Sigmoid colon (tissue), 4 donors: ENCODE measurements at regions not wholly inside any gene's neighbourhood (a gene's known extent, or its start where the extent isn't known, plus 50 kb on each side); places are given as distances from the start of the nearest gene placed in this dataset.

Experiments used
- CTCF ChIP-seq, 4 experiments: fragments of 450-650 bp in 3 of 4; fragments of 200-600 bp in 1 of 4; IDR thresholded peaks; one replicate each; pipeline ENCODE4 v1.5.1; 2016 to 2019; ENCODE audit warnings: antibody characterized with exemption in 4 of 4, mild to moderate bottlenecking in 3 of 4, moderate library complexity in 2 of 4
- EP300 ChIP-seq, 4 donors: sonication (generic); formaldehyde crosslinking; IDR thresholded peaks; one replicate each; pipeline ENCODE4 v1.6.1; 2017; ENCODE audit warnings: antibody characterized with exemption in 4 of 4
- POLR2A ChIP-seq, 2 donors: fragments of 450-650 bp; IDR thresholded peaks; one replicate each; pipeline ENCODE4 v1.6.1; 2016; ENCODE audit warnings: antibody characterized with exemption in 2 of 2, mild to moderate bottlenecking in 2 of 2, moderate library complexity in 2 of 2
- POLR2AphosphoS5 ChIP-seq, 4 donors: sonication (generic); formaldehyde crosslinking; IDR thresholded peaks; one replicate each; pipeline ENCODE4 v1.6.1; 2017; ENCODE audit warnings: antibody characterized with exemption in 4 of 4

GRCh38 chr11:112786886-112787530 lies 174.2 kb upstream of the NCAM1 start:
- TF ChIP-seq CTCF (IDR thresholded peaks at IDR 0.05), result no peak
- TF ChIP-seq POLR2AphosphoS5 (IDR thresholded peaks at IDR 0.05), result no peak
- no peak for TF ChIP-seq POLR2A (IDR thresholded peaks at IDR 0.05)
- no peak for TF ChIP-seq EP300 (IDR thresholded peaks at IDR 0.05)
